Osteocyte (in vitro differentiated cells): ENCODE measurements at regions not wholly inside any gene's neighbourhood (a gene's known extent, or its start where the extent isn't known, plus 50 kb on each side); places are given as distances from the start of the nearest gene placed in this dataset.

ENCODE experiments used
- DNase-seq: peaks from one replicate; pipeline ENCODE4 v3.0.0; 2021; ENCODE audit warnings: mixed read lengths; ENCODE audit not compliant: unreplicated experiment; ENCODE audit errors: extremely low spot score
- H3K27ac Mint-ChIP-seq: one replicate; pipeline ENCODE4 v1.8.0; 2021; ENCODE audit warnings: mild to moderate bottlenecking, mixed read lengths; ENCODE audit not compliant: unreplicated experiment
- H3K27me3 Mint-ChIP-seq: one replicate; pipeline ENCODE4 v1.8.0; 2021; ENCODE audit warnings: mixed read lengths; ENCODE audit not compliant: unreplicated experiment
- H3K36me3 Mint-ChIP-seq: one replicate; pipeline ENCODE4 v1.8.0; 2021; ENCODE audit warnings: mixed read lengths; ENCODE audit not compliant: unreplicated experiment
- H3K4me1 Mint-ChIP-seq: one replicate; pipeline ENCODE4 v1.8.0; 2021; ENCODE audit warnings: mixed read lengths; ENCODE audit not compliant: unreplicated experiment
- H3K4me3 Mint-ChIP-seq: one replicate; pipeline ENCODE4 v1.8.0; 2021; ENCODE audit warnings: mild to moderate bottlenecking, moderate library complexity, mixed read lengths; ENCODE audit not compliant: unreplicated experiment
- H3K9me3 Mint-ChIP-seq: one replicate; pipeline ENCODE4 v1.8.0; 2021; ENCODE audit warnings: mixed read lengths; ENCODE audit not compliant: unreplicated experiment
- CTCF ChIP-seq: fragments of 200-600 bp; sonication (generic); IDR thresholded peaks from 2 replicates; pipeline ENCODE4 v1.5.0; 2021; ENCODE audit warnings: antibody characterized with exemption, mild to moderate bottlenecking, moderate library complexity

- no peak for DNase-seq
- Mint-ChIP-seq H3K36me3 (no peaks in the 10 kb centered on the region), H3K27me3 (no peaks in the 10 kb centered on the region)
Observed at GRCh38 chr5:27571681-27572080, 533.3 kb upstream of the CDH9 start.

GRCh38 chr5:27568811-27569210 is 530.4 kb upstream of the CDH9 start:
- Mint-ChIP-seq H3K4me3 (no peak overlapping the region), H3K27ac (no peak overlapping the region), H3K36me3 (no peaks in the 10 kb centered on the region), H3K27me3 (no peaks in the 10 kb centered on the region), H3K9me3 (no peaks in the 10 kb centered on the region), H3K4me1 (peaks cover 4% of the 10 kb centered on the region)
- no peak for DNase-seq
- no peak for TF ChIP-seq CTCF

More at GRCh38 chr5:27571681-27572080, 533.3 kb upstream of the CDH9 start:
- H3K27ac Mint-ChIP-seq: no peak overlapping the region
- H3K4me3 Mint-ChIP-seq: no peak overlapping the region
- no peak for TF ChIP-seq CTCF
- no peaks in the 10 kb centered on the region for H3K9me3 Mint-ChIP-seq
- peaks cover 4% of the 10 kb centered on the region for H3K4me1 Mint-ChIP-seq

GRCh38 chr5:27561408-27561807 is 523.0 kb upstream of the CDH9 start:
- no peak for DNase-seq
- no peaks in the 10 kb centered on the region for H3K4me1 Mint-ChIP-seq
- no peaks in the 10 kb centered on the region for H3K27me3 Mint-ChIP-seq
- no peaks in the 10 kb centered on the region for H3K9me3 Mint-ChIP-seq
- TF ChIP-seq CTCF: no peak
- no peak overlapping the region for H3K27ac Mint-ChIP-seq
- H3K4me3 Mint-ChIP-seq: no peak overlapping the region
- no peaks in the 10 kb centered on the region for H3K36me3 Mint-ChIP-seq

- Mint-ChIP-seq H3K4me1 (no peaks in the 10 kb centered on the region), H3K27me3 (peaks cover 17% of the 10 kb centered on the region)
- TF ChIP-seq CTCF: no peak
Observed at GRCh38 chr5:27548484-27548883, 510.1 kb upstream of the CDH9 start.

GRCh38 chr5:27535031-27535557 is 496.7 kb upstream of the CDH9 start:
- Mint-ChIP-seq H3K4me1 (no peaks in the 10 kb centered on the region), H3K4me3 (no peak overlapping the region), H3K27ac (no peak overlapping the region), H3K9me3 (no peaks in the 10 kb centered on the region), H3K27me3 (peaks cover 24% of the 10 kb centered on the region), H3K36me3 (no peaks in the 10 kb centered on the region)
- no peak for DNase-seq
- TF ChIP-seq CTCF: no peak

More at GRCh38 chr5:27548484-27548883, 510.1 kb upstream of the CDH9 start:
- Mint-ChIP-seq H3K4me3 (no peak overlapping the region), H3K9me3 (no peaks in the 10 kb centered on the region), H3K36me3 (no peaks in the 10 kb centered on the region), H3K27ac (no peak overlapping the region)
- no peak for DNase-seq
